ENCODE measurements at regions not wholly inside any gene's neighbourhood (a gene's known extent, or its start where the extent isn't known, plus 50 kb on each side); places are given as distances from the start of the nearest gene placed in this dataset.
A peak's percentile ranks its signal among the peaks of the same experiment; 100 is the strongest.
"Not testable (repeated sequence)": the region's sequence is repeated elsewhere in the genome, so short reads cannot be mapped to it uniquely, and the experiment has no call there.

- no peaks in the 10 kb centered on the region for H3K9me3 ChIP-seq
- H3K27ac ChIP-seq, result no peak overlapping the region
- no peaks in the 10 kb centered on the region for H3K4me1 ChIP-seq
- intact Hi-C loops (cut with DNase I; ENCODE audit: low total_unique reads), result no loop called here
- H3K36me3 ChIP-seq (ENCODE audit: low read depth, missing control alignments), result no peaks in the 10 kb centered on the region
- 89 to 99% methylated on average over 2 of the region's 2 CpGs for WGBS, 2 donors
- no peak overlapping the region for H3K4me3 ChIP-seq
- no peaks in the 10 kb centered on the region for H3K27me3 ChIP-seq
- TF ChIP-seq POLR2A (IDR thresholded peaks at IDR 0.05) (no peak), CTCF (IDR thresholded peaks at IDR 0.05) (no peak)
- DNase-seq, result no peak
Measured at GRCh38 chr3:177453451-177453844, 256.2 kb upstream of the TBL1XR1 start.

- H3K36me3 ChIP-seq (ENCODE audit: low read depth, missing control alignments), result not testable (repeated sequence)
Measured at GRCh38 chr3:177457204-177457603, 259.9 kb upstream of the TBL1XR1 start.

GRCh38 chr3:177459401-177459800 lies 262.1 kb upstream of the TBL1XR1 start:
- Histone ChIP-seq H3K27me3 (no peaks in the 10 kb centered on the region), H3K4me1 (peaks cover 8% of the 10 kb centered on the region), H3K9me3 (no peaks in the 10 kb centered on the region), H3K27ac (peak overlapping the region in 1 of 2 donors; percentile 30), H3K36me3 (ENCODE audit: low read depth, missing control alignments) (no peaks in the 10 kb centered on the region), H3K4me3 (no peak overlapping the region)
- intact Hi-C loops (cut with DNase I; ENCODE audit: low total_unique reads), result no loop called here
- DNase-seq, result peak; percentile 40
- WGBS, 2 donors, result 49 to 79% methylated on average over 2 of the region's 2 CpGs
- TF ChIP-seq POLR2A (IDR thresholded peaks at IDR 0.05) (no peak), CTCF (IDR thresholded peaks at IDR 0.05) (no peak)

More at GRCh38 chr3:177457204-177457603, 259.9 kb upstream of the TBL1XR1 start:
- H3K27me3 ChIP-seq; H3K9me3 ChIP-seq; H3K4me1 ChIP-seq; intact Hi-C loops (cut with DNase I; ENCODE audit: low total_unique reads); DNase-seq; H3K4me3 ChIP-seq; H3K27ac ChIP-seq: not testable (repeated sequence)
- 97 to 100% methylated on average over 1 of the region's 1 CpG for WGBS, 2 donors

DNA sequence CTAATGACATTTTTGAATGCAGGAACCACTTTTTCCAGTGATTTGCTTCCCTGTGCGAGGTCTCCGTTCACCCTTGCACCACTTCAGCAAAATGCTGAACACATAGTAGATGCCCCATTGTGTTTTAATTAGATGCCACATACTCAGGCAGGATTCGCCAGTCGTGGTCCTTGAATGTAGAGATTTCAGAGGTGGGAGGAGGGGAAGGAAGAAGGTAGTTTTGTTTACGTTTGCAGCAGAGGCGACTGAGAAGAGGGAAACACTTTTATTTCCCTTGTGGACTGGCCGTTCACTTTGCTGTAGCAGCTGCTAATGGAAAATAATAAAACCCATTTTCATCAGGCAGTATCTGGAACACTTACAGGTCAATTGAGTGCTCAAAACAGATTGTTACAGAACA lies 262.8 kb upstream of the TBL1XR1 start:
- peak overlapping the region; percentile 6 to 24 for H3K27ac ChIP-seq
- intact Hi-C loops (cut with DNase I; ENCODE audit: low total_unique reads), result no loop called here
- H3K4me1 ChIP-seq, result peaks cover 10% of the 10 kb centered on the region

GRCh38 chr3:177461765-177462164 lies 264.5 kb upstream of the TBL1XR1 start:
- H3K36me3 ChIP-seq (ENCODE audit: low read depth, missing control alignments), result no peaks in the 10 kb centered on the region
- H3K27ac ChIP-seq, result no peak overlapping the region
- H3K27me3 ChIP-seq, result no peaks in the 10 kb centered on the region
- no peaks in the 10 kb centered on the region for H3K9me3 ChIP-seq
- H3K4me1 ChIP-seq, result peaks cover 16% of the 10 kb centered on the region
- DNase-seq, result no peak
- H3K4me3 ChIP-seq, result no peak overlapping the region
- WGBS, 2 donors, result 76 to 80% methylated on average over 3 of the region's 3 CpGs
- TF ChIP-seq CTCF (IDR thresholded peaks at IDR 0.05), result no peak
- TF ChIP-seq POLR2A (IDR thresholded peaks at IDR 0.05), result no peak
- intact Hi-C loops (cut with DNase I; ENCODE audit: low total_unique reads), result no loop called here

More for the DNA sequence above, 262.8 kb upstream of the TBL1XR1 start:
- Histone ChIP-seq H3K27me3 (no peaks in the 10 kb centered on the region), H3K36me3 (ENCODE audit: low read depth, missing control alignments) (no peaks in the 10 kb centered on the region), H3K4me3 (no peak overlapping the region), H3K9me3 (no peaks in the 10 kb centered on the region)
- 27 to 45% methylated on average over 7 of the region's 7 CpGs for WGBS, 2 donors
- TF ChIP-seq CTCF (IDR thresholded peaks at IDR 0.05) (no peak), POLR2A (IDR thresholded peaks at IDR 0.05) (no peak)
- DNase-seq, result no peak

- H3K27ac ChIP-seq, result not testable (repeated sequence)
Measured at GRCh38 chr3:177463341-177463740, 266.1 kb upstream of the TBL1XR1 start.

More at GRCh38 chr3:177463341-177463740, 266.1 kb upstream of the TBL1XR1 start:
- WGBS, 2 donors, result 95 to 97% methylated on average over 2 of the region's 2 CpGs
- H3K4me3 ChIP-seq; DNase-seq; intact Hi-C loops (cut with DNase I; ENCODE audit: low total_unique reads); H3K9me3 ChIP-seq; H3K36me3 ChIP-seq (ENCODE audit: low read depth, missing control alignments); H3K27me3 ChIP-seq: not testable (repeated sequence)
- H3K4me1 ChIP-seq, result peaks cover 16% of the 10 kb centered on the region

Measured in testis (tissue), 2 donors.